Calu3 (cell line): ENCODE measurements at regions not wholly inside any gene's neighbourhood (a gene's known extent, or its start where the extent isn't known, plus 50 kb on each side); places are given as distances from the start of the nearest gene placed in this dataset.

ENCODE experiments used
- BruUV-seq: library from RNA; stranded (reverse); fragments of 400-500 nt; replicated peaks from 2 replicates; lab custom pipeline; 2021; lab: Mats Ljungman, UMichigan
- CTCF ChIA-PET: fragments of 300-600 bp; sonication (Branson Sonifier 250); formaldehyde crosslinking; loops from one replicate; lab custom pipeline; 2022; ENCODE audit warnings: antibody characterized with exemption; lab: Charles Lee
- DNase-seq: peaks from one replicate; pipeline ENCODE4 v3.0.0; 2022
- H3K27ac Mint-ChIP-seq: one replicate; pipeline ENCODE4 v1.8.0; 2022; ENCODE audit warnings: mixed read lengths; ENCODE audit not compliant: unreplicated experiment
- H3K27me3 Mint-ChIP-seq: one replicate; pipeline ENCODE4 v1.8.0; 2022; ENCODE audit warnings: mixed read lengths; ENCODE audit not compliant: unreplicated experiment
- H3K36me3 Mint-ChIP-seq: one replicate; pipeline ENCODE4 v1.8.0; 2022; ENCODE audit warnings: mild to moderate bottlenecking, moderate library complexity, mixed read lengths; ENCODE audit not compliant: insufficient read depth, unreplicated experiment
- H3K4me1 Mint-ChIP-seq: one replicate; pipeline ENCODE4 v1.8.0; 2022; ENCODE audit warnings: mild to moderate bottlenecking, low read depth, mixed read lengths; ENCODE audit not compliant: unreplicated experiment
- H3K4me3 Mint-ChIP-seq: one replicate; pipeline ENCODE4 v1.8.0; 2022; ENCODE audit warnings: mild to moderate bottlenecking, low read depth, moderate library complexity, mixed read lengths; ENCODE audit not compliant: unreplicated experiment
- H3K9me3 Mint-ChIP-seq: one replicate; pipeline ENCODE4 v1.8.0; 2022; ENCODE audit warnings: low read depth, mixed read lengths; ENCODE audit not compliant: unreplicated experiment
- intact Hi-C: fragments of 100-400 bp; cut with micrococcal nuclease; formaldehyde crosslinking; loops from one replicate; pipeline ENCODE4 v1.10.0; 2022; ENCODE audit not compliant: unreplicated experiment
- TF ChIP-seq, protein P1 (sequence below): fragments of 200-600 bp; IDR thresholded peaks from one replicate; pipeline ENCODE4 v1.8.0; 2022; ENCODE audit warnings: antibody characterized with exemption; ENCODE audit not compliant: unreplicated experiment

DNA sequence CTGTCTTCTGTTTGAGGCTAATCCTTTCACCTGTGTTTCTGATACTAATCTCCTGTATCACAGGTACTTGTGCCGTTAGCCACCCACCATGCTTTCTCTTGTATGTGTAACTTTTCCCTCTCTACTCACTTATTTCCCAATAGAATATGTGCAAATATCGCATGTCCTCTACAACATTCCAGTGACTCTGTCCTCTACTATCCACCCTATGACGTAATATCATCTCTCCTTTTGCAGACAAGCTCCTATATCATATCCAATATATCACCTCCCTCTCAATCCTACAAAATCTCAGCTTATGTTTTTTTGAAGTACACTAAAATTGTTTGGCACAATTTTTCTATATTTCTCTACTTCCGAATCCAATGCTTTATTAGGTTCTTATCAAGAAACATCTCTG, 232.6 kb upstream of the LRFN5 start:
- Mint-ChIP-seq H3K4me1 (no peaks in the 10 kb centered on the region), H3K27me3 (no peaks in the 10 kb centered on the region), H3K9me3 (peaks cover 12% of the 10 kb centered on the region), H3K27ac (no peak overlapping the region), H3K36me3 (no peaks in the 10 kb centered on the region), H3K4me3 (no peak overlapping the region)
- intact Hi-C loops = no loop called here
- no peak for DNase-seq
- TF ChIP-seq, protein P1, sequence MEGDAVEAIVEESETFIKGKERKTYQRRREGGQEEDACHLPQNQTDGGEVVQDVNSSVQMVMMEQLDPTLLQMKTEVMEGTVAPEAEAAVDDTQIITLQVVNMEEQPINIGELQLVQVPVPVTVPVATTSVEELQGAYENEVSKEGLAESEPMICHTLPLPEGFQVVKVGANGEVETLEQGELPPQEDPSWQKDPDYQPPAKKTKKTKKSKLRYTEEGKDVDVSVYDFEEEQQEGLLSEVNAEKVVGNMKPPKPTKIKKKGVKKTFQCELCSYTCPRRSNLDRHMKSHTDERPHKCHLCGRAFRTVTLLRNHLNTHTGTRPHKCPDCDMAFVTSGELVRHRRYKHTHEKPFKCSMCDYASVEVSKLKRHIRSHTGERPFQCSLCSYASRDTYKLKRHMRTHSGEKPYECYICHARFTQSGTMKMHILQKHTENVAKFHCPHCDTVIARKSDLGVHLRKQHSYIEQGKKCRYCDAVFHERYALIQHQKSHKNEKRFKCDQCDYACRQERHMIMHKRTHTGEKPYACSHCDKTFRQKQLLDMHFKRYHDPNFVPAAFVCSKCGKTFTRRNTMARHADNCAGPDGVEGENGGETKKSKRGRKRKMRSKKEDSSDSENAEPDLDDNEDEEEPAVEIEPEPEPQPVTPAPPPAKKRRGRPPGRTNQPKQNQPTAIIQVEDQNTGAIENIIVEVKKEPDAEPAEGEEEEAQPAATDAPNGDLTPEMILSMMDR = no peak
- CTCF ChIA-PET = no interaction called here
- no TSS peak for BruUV-seq

DNA sequence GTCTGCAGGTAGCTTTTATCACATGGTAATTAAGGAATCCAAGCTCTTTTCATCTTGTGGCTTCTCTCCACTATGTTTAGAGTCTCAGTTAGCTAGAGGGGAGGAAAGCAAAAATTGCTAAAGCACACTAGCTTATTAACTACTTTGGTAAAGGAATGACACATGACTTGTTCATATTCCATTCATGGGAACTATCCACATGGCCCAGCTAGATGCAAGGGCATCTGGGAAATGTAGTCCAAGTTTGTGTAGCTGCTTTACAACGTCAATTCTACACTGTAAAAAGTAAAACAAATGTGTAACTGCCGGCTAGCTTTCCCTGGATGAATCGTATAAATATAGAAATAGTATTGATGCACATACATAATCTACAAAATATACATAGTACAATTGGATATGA, 244.5 kb upstream of the LRFN5 start:
- DNase-seq = no peak
- H3K36me3 Mint-ChIP-seq = no peaks in the 10 kb centered on the region
- no peak overlapping the region for H3K27ac Mint-ChIP-seq
- CTCF ChIA-PET = no interaction called here
- no peaks in the 10 kb centered on the region for H3K4me1 Mint-ChIP-seq
- H3K4me3 Mint-ChIP-seq = no peak overlapping the region
- TF ChIP-seq, protein P1 = no peak
- BruUV-seq = no TSS peak
- no peaks in the 10 kb centered on the region for H3K27me3 Mint-ChIP-seq
- H3K9me3 Mint-ChIP-seq = peaks cover 7% of the 10 kb centered on the region
- intact Hi-C loops = no loop called here

DNA sequence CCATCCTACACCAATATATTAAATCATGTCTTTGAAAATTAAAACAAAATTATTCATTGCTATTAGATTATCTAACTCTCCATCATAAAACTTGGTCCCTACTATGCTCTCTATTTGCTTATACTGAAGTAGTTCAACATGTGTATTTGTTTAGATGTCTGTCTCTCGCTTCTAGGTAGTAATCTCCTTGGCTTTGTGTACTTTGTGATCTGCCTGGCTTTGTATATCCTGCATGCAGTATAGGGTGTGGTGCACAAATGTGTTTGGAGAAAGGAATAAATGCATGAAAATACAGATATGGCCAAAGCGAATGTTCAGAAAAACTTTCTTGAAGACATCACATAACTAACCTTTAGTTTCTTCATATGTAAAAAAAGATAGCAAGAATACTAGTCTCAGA, 246.6 kb upstream of the LRFN5 start:
- intact Hi-C loops = no loop called here
- H3K9me3 Mint-ChIP-seq = peaks cover 7% of the 10 kb centered on the region
- H3K4me3 Mint-ChIP-seq = no peak overlapping the region
- H3K27ac Mint-ChIP-seq = no peak overlapping the region
- H3K27me3 Mint-ChIP-seq = no peaks in the 10 kb centered on the region
- DNase-seq = no peak
- no TSS peak for BruUV-seq
- no peaks in the 10 kb centered on the region for H3K4me1 Mint-ChIP-seq
- H3K36me3 Mint-ChIP-seq = no peaks in the 10 kb centered on the region
- CTCF ChIA-PET = no interaction called here
- TF ChIP-seq, protein P1 = no peak

DNA sequence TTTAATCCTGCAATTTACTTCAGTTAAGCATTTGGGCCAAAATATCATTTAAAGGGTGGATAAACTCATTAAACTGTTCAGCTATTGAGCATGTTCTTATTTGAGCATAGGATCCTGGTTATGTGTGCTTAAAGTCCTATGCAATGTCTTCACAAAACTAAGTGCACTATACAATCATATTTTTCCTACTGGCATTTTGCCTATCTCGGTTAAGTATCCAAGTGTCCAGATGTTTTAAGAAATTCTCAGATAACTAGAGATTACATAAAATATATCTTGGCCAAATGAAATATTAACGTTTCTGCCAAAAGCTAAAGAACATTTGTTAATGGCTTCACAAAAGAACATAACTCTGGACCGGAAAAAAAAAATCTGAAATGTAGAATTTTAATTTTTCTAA, 250.8 kb upstream of the LRFN5 start:
- Mint-ChIP-seq H3K9me3 (peaks cover under 1% of the 10 kb centered on the region), H3K4me3 (no peak overlapping the region), H3K36me3 (no peaks in the 10 kb centered on the region), H3K4me1 (no peaks in the 10 kb centered on the region), H3K27ac (no peak overlapping the region), H3K27me3 (no peaks in the 10 kb centered on the region)
- no peak for DNase-seq
- no TSS peak for BruUV-seq
- TF ChIP-seq, protein P1 = no peak
- CTCF ChIA-PET = no interaction called here
- intact Hi-C loops = no loop called here
